CD14-positive monocyte (primary cell): ENCODE measurements at regions not wholly inside any gene's neighbourhood (a gene's known extent, or its start where the extent isn't known, plus 50 kb on each side); places are given as distances from the start of the nearest gene placed in this dataset.

Source experiments
- DNase-seq, 3 donors: peaks; one replicate each; pipeline ENCODE4 v3.0.0-alpha.2; 2011 to 2022
- H2AFZ ChIP-seq: 2 replicates; pipeline ENCODE4 v1.6.0; 2012; ENCODE audit warnings: mild to moderate bottlenecking, low read depth, low read length, inconsistent platforms; ENCODE audit not compliant: insufficient read depth, poor library complexity, severe bottlenecking
- H3K27ac ChIP-seq, 2 donors: 1 replicate in 1 of 2; 2 replicates in 1 of 2; pipeline ENCODE4 v1.5.1; 2012 to 2013; ENCODE audit warnings: low read length in 2 of 2, control low read depth in 1 of 2, inconsistent platforms in 1 of 2, low read depth in 1 of 2, mild to moderate bottlenecking in 1 of 2
- H3K27me3 ChIP-seq, 2 donors: one replicate each; pipeline versions ENCODE4 v1.6.0 to v1.6.1; 2011 to 2013; ENCODE audit warnings: low read length in 2 of 2; ENCODE audit not compliant: control insufficient read depth in 2 of 2, insufficient read depth in 2 of 2
- H3K36me3 ChIP-seq, 2 donors: replicated peaks in 1 of 2; 1 replicate in 1 of 2; 2 replicates in 1 of 2; pipeline versions ENCODE4 v1.5.1 to v1.6.1; 2012 to 2013; ENCODE audit warnings: low read length in 2 of 2, control low read depth in 1 of 2, inconsistent platforms in 1 of 2, mild to moderate bottlenecking in 1 of 2; ENCODE audit not compliant: insufficient read depth in 2 of 2, control insufficient read depth in 1 of 2
- H3K4me1 ChIP-seq, 2 donors: 1 replicate in 1 of 2; 2 replicates in 1 of 2; pipeline versions ENCODE4 v1.5.1 to v1.6.1; 2012 to 2013; ENCODE audit warnings: low read length in 2 of 2, control low read depth in 1 of 2, inconsistent platforms in 1 of 2, mild to moderate bottlenecking in 1 of 2, moderate library complexity in 1 of 2; ENCODE audit not compliant: insufficient read depth in 2 of 2, control insufficient read depth in 1 of 2
- H3K4me2 ChIP-seq: replicated peaks from 2 replicates; pipeline ENCODE3; 2012; ENCODE audit warnings: low read length, moderate library complexity, mild to moderate bottlenecking; ENCODE audit not compliant: poor library complexity, severe bottlenecking; ENCODE audit errors: extremely low read depth
- H3K4me3 ChIP-seq, 3 experiments: fragments of 200-600 bp in 1 of 3; sonication (generic) in 1 of 3; replicated peaks in 1 of 3; 1 replicate in 2 of 3; 2 replicates in 1 of 3; pipeline ENCODE4 v1.5.1; 2011 to 2013; ENCODE audit warnings: low read length in 3 of 3, mild to moderate bottlenecking in 3 of 3, control low read depth in 2 of 3, low read depth in 2 of 3, inconsistent platforms in 1 of 3, moderate library complexity in 1 of 3
- H3K79me2 ChIP-seq: 2 replicates; pipeline ENCODE4 v1.6.0; 2012; ENCODE audit warnings: mild to moderate bottlenecking, control low read depth, inconsistent platforms, low read length, moderate library complexity; ENCODE audit not compliant: insufficient read depth
- H3K9ac ChIP-seq: 2 replicates; pipeline ENCODE4 v1.6.0; 2017; ENCODE audit warnings: low read length, mild to moderate bottlenecking; ENCODE audit not compliant: insufficient read depth, poor library complexity, severe bottlenecking
- H3K9me3 ChIP-seq, 2 donors: replicated peaks in 1 of 2; 1 replicate in 1 of 2; 2 replicates in 1 of 2; pipeline versions ENCODE4 v1.5.1 to v1.6.1; 2012 to 2013; ENCODE audit warnings: low read length in 2 of 2, control low read depth in 1 of 2; ENCODE audit not compliant: control insufficient read depth in 1 of 2, insufficient read depth in 1 of 2
- H4K20me1 ChIP-seq: 2 replicates; pipeline ENCODE4 v1.6.0; 2012; ENCODE audit warnings: mild to moderate bottlenecking, low read length, control low read depth, moderate library complexity; ENCODE audit not compliant: insufficient read depth
- H3K27ac Mint-ChIP-seq, 7 donors: one replicate each; pipeline ENCODE4 v1.8.0; 2020; ENCODE audit warnings: mild to moderate bottlenecking in 7 of 7, mixed read lengths in 7 of 7, moderate library complexity in 6 of 7, inconsistent platforms in 2 of 7
- H3K27me3 Mint-ChIP-seq, 3 donors: one replicate each; pipeline ENCODE4 v1.8.0; 2021 to 2022; ENCODE audit warnings: low read depth in 3 of 3, mild to moderate bottlenecking in 3 of 3, mixed read lengths in 3 of 3, moderate library complexity in 3 of 3, inconsistent platforms in 1 of 3
- H3K36me3 Mint-ChIP-seq, 2 donors: one replicate each; pipeline ENCODE4 v1.8.0; 2020; ENCODE audit warnings: mixed read lengths in 2 of 2, inconsistent platforms in 1 of 2, mild to moderate bottlenecking in 1 of 2
- H3K4me1 Mint-ChIP-seq: one replicate; pipeline ENCODE4 v1.8.0; 2020; ENCODE audit warnings: mild to moderate bottlenecking, mixed read lengths
- H3K4me3 Mint-ChIP-seq, 2 donors: one replicate each; pipeline ENCODE4 v1.8.0; 2020; ENCODE audit warnings: mild to moderate bottlenecking in 2 of 2, mixed read lengths in 2 of 2, moderate library complexity in 1 of 2
- H3K9me3 Mint-ChIP-seq, 7 donors: one replicate each; pipeline ENCODE4 v1.8.0; 2020 to 2022; ENCODE audit warnings: mixed read lengths in 7 of 7, mild to moderate bottlenecking in 6 of 7, moderate library complexity in 6 of 7, inconsistent platforms in 2 of 7
- CTCF ChIP-seq: fragments of 200-600 bp; IDR thresholded peaks from one replicate; pipeline ENCODE4 v1.8.0; 2022; ENCODE audit warnings: antibody characterized with exemption, mild to moderate bottlenecking
- WGBS: methylation state at CpG from one replicate; pipeline ENCODE4 v1.1.5; 2013; ENCODE audit warnings: missing lambda C conversion rate; ENCODE audit not compliant: insufficient coverage; 5-methylcytosine and 5-hydroxymethylcytosine counted together
- intact Hi-C, 2 donors: fragments of 100-400 bp; cut with micrococcal nuclease; formaldehyde crosslinking; loops; one replicate each; pipeline versions ENCODE4 v1.15.0 to v1.15.1; 2023

DNA sequence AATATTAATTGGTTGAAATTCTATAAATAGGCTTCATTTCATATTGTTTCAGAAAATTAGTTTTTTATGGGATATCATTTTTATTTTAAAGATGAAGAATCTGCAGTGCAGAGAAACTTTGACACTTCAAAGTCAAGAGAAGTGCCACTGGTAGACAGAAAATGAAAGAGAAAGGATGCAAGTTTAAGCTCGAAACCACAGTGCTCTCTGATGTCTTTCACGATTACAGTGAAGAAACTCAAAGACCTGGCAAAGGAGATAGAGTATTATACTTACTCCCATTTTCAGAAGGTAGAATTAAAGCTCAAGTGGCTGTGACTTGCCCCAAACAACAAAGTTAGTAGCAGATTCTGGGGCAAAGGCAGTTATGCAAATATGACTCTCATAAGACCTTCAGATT lies 745.4 kb downstream of the TECRL start:
- H3K4me1 ChIP-seq = no peaks in the 10 kb centered on the region
- no peaks in the 10 kb centered on the region for H3K36me3 Mint-ChIP-seq
- H3K36me3 ChIP-seq = no peaks in the 10 kb centered on the region
- H3K27me3 ChIP-seq = no peaks in the 10 kb centered on the region
- no peaks in the 10 kb centered on the region for H3K79me2 ChIP-seq
- no peak overlapping the region for H3K4me3 ChIP-seq
- H3K27me3 Mint-ChIP-seq = no peaks in the 10 kb centered on the region
- TF ChIP-seq CTCF = no peak
- H3K9ac ChIP-seq = no peak overlapping the region
- intact Hi-C loops = no loop called here
- no peak overlapping the region for H3K4me3 Mint-ChIP-seq
- no peaks in the 10 kb centered on the region for H3K9me3 ChIP-seq
- DNase-seq = no peak
- no peak overlapping the region for H3K27ac Mint-ChIP-seq
- H3K27ac ChIP-seq = no peak overlapping the region
- H4K20me1 ChIP-seq = no peaks in the 10 kb centered on the region
- 80% methylated on average over 1 of the region's 2 CpGs for WGBS
- no peak overlapping the region for H2AFZ ChIP-seq
- no peaks in the 10 kb centered on the region for H3K4me1 Mint-ChIP-seq
- H3K4me2 ChIP-seq = no peak overlapping the region
- peaks cover 0 to 8% (median 0%) of the 10 kb centered on the region in 7 donors for H3K9me3 Mint-ChIP-seq

DNA sequence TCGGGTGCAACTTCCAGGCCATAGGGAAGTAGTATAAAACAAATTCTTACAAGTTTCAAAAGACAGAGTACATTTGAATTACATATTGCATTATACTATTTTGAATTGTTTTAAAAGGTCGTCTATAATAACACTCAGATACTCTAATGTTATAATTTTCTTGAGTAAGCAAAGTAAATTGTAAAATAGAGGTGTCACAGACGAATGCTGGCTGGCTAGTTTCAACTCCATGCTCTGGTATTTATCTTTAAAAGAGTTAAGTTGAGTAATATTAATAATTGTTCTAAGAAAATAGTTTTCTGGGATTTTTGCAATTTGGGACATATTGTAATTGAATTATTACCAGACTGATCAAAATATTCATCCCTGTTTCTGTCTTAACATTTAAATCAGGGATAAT lies 764.9 kb downstream of the TECRL start:
- H3K27ac ChIP-seq = no peak overlapping the region
- no peaks in the 10 kb centered on the region for H3K27me3 ChIP-seq
- no peak overlapping the region for H3K4me3 ChIP-seq
- no peak for DNase-seq
- no peak overlapping the region for H3K4me2 ChIP-seq
- H3K27ac Mint-ChIP-seq = no peak overlapping the region
- H3K4me3 Mint-ChIP-seq = no peak overlapping the region
- H3K4me1 ChIP-seq = no peaks in the 10 kb centered on the region
- H3K79me2 ChIP-seq = no peaks in the 10 kb centered on the region
- H3K4me1 Mint-ChIP-seq = no peaks in the 10 kb centered on the region
- H3K9me3 Mint-ChIP-seq = peaks cover 0 to 2% (median 0%) of the 10 kb centered on the region in 7 donors
- no peak overlapping the region for H2AFZ ChIP-seq
- H3K9ac ChIP-seq = no peak overlapping the region
- no peaks in the 10 kb centered on the region for H3K36me3 ChIP-seq
- no peak for TF ChIP-seq CTCF
- H3K36me3 Mint-ChIP-seq = no peaks in the 10 kb centered on the region
- H4K20me1 ChIP-seq = no peaks in the 10 kb centered on the region
- no peaks in the 10 kb centered on the region for H3K27me3 Mint-ChIP-seq
- no CpG with 5 or more reads among the region's 3 CpGs for WGBS
- no peaks in the 10 kb centered on the region for H3K9me3 ChIP-seq
- intact Hi-C loops = no loop called here
